T-helper 22 cell (primary cell): ENCODE measurements at regions not wholly inside any gene's neighbourhood (a gene's known extent, or its start where the extent isn't known, plus 50 kb on each side); places are given as distances from the start of the nearest gene placed in this dataset.

Experiments used
- DNase-seq: peaks from one replicate; pipeline ENCODE4 v3.0.0-alpha.2; 2020; ENCODE audit warnings: low read depth

DNA sequence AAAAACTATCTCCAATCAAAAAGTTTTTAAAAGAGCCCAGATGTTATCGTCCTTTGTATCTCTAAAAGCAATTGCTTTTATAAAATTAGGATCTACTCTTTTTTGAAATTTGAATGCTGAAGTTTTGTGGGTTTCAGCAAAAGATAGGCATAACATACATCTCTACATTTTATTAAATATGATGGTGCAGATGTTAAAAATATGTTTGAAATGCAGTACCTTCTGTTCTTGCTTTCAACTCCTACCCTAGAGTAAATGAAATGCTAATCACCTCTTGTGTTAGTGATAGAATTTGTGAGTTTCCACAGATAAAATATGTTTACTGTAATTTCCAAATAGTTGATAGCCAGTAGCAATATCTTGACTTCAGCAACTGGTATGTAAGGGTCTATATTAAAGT is 95.7 kb upstream of the VPREB1 start:
- no peak for DNase-seq

- no peak for DNase-seq
These were observed 99.7 kb upstream of the VPREB1 start for GRCh38 chr22:22144858-22145257.

- no peak for DNase-seq
These were observed 101.1 kb upstream of the VPREB1 start for GRCh38 chr22:22143448-22143847.

GRCh38 chr22:22142661-22143060 is 101.9 kb upstream of the VPREB1 start:
- DNase-seq = no peak

DNA sequence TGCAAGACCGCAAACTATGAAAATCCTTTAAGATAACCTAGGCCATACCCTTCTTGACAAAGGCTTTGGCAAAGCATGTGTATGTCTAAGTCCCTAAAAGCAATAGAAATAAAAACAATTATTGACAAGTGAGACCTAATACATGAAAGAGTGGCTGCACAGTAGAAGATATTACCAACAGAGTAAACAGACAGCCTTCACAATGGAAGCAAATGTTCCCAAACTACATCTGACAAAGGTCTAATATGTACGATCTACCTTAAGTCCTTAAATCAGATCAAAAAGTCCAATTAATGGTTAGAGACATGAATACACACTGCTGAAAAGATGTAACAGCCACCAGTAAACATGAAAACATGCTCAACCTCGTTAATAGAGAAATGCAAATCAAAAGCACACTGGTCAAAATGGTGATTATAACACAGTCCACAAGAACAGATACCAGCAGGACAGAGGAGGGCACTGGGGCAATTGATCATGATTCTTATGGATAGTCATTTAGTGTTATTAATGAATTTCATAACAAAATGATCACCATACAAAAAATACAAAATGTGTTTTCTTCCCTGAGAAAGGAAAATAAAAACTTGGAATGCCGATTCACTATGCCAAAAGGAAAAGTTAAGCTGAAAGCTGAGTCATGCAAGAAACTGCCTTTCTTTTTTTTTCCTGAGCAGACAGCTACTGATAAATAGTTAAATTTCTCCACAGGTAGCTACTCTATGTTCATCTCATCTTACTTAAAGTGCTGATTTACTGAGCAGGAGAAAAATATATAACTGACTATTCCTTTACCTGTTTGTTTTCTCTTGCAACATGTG is 102.6 kb upstream of the VPREB1 start:
- no peak for DNase-seq

DNA sequence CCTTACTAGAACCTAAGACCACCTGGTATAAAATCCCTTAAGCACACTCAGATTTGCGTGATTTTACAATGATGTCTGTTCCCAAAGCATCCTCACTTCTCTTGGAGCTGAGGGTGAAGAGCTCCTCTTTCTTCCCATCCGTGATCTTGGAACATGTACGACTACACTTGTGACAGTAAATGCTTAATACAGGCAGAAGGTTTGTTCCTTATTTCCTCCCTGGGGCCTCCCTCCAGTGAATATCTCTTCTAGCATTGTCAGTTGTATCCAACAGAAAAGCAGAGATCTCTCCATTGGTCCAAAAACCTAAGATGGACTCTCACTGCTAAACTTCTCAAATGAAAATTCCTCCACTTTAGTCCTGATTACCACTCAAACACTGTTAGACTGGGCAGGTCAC is 103.6 kb upstream of the VPREB1 start:
- no peak for DNase-seq

GRCh38 chr22:22139364-22139763 is 105.2 kb upstream of the VPREB1 start:
- no peak for DNase-seq

DNA sequence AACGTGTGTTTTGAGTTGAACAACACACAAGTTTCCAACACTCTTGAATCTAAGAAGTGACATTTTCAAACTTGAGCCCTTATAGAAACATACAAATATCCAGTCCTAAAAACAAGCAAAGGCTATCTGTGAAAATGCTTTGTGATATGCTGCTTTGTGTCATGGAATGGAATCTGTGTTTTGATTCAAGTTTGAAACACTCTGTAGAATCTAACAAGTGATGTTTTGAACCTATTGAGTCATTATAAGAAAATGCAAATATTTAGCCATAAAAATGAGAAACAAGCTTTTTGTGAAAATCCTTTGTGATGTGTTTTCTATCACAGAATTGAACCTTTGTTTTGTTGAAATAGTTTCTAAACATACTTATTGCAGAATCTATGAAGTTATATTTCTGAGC is 105.7 kb upstream of the VPREB1 start:
- DNase-seq = no peak

GRCh38 chr22:22137891-22138290 is 106.7 kb upstream of the VPREB1 start:
- no peak for DNase-seq

DNA sequence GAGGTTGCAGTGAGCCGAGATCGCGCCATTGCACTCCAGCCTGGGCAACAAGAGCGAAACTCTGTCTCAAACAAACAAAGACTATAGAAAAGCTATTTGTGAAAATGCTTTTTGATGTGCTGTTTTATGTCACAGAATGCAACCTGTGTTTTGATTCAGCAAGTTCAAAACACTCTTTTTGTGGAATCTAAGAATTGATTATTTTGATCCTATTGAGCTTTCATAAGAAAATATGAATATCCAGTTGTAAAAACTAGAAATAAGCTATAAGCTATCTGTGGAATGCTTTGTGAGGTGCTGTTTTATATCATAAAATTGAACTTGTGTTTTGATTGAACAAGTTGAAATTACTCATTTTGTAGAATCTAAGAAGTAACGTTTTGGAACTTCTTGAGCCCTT is 110.7 kb upstream of the VPREB1 start:
- DNase-seq = no peak

DNA sequence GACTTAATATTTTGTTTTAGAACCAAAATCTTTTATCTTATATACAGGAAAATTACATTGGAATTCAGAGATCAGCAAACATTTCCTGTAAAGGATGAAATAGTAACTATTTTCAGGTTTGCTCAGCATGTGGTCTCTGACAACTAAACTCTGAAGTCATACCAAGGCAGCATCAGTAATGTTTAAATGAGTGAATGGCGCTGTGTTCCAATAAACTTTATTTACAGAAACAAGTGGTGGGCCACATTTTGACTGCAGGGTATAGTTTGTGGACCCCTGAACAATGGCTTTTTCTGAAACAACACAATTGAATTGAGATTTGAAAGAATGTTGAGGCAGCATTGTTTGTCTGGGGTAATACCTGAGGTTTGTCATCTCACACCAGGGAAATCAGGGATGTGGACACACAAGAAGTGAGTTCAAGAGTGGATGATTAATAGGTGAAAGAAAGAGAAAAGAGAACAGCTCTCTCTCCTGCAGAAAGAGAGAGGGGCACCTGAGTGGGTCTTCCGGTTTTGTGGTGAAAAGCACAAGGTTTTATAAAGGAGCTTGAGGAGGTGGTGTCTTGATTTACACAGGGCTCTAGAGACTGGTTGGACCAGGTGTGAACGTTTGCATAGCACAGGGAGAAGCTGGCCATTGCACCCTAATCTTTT is 113.5 kb upstream of the VPREB1 start:
- DNase-seq = no peak

DNA sequence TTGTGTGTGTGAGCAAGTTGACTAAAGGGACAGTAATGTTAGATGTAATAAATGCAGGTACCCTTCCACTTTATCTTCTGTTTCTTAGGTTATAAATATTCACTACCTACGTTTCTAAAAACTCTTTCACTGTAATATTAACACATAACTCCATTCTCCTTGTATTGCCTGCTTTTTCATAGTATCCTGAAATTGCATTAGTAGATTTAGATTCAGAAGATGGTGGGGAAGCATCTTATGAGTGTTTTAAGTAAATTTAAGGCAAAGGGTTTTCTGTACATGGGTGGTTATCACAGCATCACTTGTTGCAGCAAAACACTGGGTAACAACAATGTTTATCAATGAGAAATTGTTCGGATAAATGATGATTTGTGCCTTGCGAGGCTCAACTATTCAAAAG is 115.2 kb upstream of the VPREB1 start:
- DNase-seq = no peak

DNA sequence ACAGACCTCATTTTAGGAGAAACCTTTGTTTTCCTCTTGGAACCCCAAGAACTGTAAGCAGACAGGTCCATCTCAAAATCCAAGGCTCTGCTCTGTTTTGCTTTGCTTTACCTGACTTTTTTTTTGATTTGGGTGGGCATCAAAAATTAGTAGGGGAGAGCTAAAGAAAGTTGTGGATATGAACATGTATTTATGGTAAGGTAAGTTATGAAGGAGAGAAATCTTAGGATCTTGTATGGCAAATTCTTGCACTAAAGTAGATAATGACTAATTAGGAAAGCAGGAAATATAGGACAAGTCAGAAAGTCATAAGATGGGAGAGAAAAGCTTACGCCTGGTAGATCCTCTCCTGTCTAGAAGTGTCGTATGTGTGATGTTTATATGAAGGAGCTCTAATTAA is 116.1 kb upstream of the VPREB1 start:
- DNase-seq = no peak

DNA sequence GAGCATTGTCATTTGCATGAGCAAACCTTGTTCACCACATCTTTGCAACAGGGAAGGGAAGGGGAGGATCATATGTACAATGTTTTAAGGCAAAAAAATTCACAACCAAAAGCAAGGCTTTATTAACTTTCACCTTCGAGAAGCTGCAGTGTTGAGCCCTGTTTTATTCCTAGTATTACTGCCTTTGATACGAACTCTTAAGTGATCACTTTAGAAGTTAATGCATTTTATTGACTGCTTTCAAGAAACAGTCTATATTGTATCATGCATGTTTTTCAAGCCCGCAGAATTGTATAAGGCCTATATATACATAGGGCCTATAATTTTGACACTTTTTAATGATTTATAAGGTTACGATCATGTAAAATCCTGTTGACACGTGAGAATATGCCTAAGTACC is 117.5 kb upstream of the VPREB1 start:
- DNase-seq = no peak

DNA sequence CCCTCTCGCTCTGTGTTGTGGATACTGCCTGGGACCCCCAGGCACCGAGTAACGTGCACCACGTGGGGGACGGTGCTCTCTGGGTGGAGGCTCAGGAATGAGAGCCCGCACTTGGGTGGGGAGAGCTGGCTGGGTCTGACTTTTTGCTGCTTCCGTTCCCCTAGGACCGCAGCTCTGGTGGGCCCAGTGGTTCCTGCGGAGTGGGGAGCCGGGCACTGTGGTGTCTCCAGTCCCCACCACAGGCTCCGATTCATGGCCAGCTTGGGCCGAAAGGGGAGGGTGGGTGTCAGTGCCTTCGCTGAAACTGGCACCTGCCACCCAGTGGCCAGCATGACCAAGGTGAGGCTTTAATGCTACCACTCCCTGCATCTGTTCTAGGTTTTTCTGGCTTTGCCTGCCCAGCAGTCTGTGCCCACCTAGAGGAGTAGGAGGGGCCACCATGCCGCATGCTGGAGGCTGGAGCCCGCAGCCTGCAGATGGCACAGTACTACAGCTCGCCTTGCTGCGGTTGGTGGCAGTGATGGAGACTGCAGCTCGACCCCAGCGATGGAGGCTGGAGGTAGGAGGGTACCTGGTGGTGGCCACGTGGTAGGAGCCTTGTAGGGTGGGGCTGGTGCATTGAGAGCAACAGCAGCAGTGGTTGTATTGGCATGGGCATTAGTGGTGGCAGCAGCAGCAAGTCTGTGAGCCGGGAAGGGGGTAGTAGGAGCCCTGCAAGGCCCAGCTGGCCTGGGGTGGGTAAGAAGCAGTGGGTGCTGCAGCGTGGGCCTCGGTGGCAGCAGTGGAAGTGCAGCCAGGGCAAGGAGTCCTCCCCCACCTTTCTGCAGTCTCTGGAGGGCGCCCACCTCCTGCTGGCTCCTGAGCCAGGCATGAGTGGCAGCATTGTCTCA is 118.8 kb upstream of the VPREB1 start:
- DNase-seq = no peak

DNA sequence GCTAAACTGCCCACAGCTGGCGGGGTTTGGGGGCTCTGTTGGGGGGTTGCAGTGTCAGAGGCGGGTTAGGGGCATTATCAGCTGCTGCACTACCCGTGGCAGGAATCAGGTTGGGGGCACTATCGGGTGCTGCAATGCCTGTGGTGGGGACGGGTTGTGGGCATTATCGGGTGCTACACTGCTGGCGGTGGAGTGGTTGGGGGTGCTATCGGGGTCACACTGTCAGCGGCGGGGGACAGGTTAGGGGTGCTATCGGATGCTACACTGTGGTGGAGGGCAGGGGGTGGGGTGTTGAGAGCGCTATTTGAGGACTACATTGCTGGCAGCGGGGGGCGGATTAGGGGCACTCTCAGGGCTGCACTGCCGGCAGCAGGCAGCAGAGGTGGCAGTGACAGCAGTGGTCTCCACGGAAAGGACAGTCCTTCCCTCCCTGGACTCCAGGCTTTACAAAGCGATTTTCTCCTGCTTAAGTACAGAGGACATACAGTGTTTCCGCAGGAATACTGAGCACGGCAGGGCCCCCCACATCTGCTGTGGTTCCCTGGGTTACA is 119.5 kb upstream of the VPREB1 start:
- no peak for DNase-seq

DNA sequence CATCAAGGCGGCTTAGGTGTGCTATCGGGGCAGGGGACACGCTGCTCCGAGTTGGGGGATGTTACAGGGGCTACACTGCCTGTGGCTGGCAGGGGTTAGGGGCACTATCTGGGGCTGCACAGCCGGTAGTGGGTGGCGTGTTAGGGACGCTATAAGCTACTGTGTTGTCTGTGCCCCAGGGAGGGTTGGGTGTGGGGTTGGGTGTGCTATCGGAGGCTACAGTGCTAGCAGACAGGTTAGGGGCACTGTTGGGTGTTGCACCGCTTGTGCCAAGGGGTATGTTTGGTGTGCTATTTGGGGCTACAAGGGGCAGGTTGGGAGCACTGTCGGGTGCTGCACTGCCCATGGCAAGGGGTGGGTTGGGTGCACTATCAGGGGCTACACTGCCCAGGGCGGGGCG is 120.2 kb upstream of the VPREB1 start:
- no peak for DNase-seq

DNA sequence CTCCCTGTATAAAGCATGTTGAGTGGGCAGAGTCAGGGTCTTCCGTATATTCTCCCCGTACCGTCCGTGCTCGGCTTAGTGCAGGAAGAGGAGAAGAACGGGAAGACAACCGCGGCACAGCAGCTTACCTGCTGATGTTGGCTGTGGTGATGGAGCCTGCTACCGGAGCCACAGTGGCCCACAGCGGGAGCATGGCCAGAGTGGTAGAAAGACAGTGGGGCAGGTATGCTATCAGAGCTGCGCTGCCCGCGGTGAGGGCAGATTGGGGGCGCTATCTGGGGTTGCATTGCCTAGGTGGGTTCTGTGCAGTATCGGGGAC is 120.7 kb upstream of the VPREB1 start:
- DNase-seq = no peak

DNA sequence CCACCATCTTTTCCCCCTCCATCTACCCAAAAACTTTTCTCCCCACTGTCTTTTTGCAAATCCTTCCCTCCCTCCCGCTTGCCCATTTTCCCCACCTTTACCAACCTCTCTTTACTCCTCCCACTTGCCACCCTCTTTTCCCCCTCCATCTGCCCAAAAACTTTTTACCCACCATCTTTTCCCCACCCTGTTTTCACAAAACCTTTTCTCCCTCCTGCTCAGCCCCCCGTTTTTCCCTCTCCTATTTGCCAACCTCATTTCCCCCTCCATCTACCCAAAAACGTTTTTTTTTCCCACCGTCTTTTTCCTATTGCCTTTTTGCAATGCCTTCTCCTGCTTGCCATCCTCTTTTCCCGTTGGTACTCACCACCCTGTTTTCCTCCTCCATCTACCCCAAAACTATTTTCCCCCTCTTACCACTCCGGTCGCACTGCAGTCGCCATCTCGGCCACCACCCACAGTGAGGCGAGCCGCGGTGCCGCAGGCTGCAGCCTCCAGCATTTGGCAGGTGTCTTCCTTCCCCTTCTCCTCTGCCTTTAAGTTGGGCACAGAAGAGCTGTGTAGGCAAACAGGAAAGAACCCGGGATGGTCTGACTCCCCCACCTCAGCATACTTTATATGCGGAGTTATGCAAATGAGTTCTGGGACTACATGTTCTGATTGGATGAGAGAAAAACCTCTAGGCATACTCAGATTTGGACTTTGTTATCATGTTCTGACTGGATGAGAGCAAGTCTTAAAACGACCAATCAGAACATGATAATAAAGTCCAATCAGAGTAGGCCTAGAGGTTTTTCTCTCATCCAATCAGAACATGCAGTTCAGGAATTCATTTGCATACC is 121.2 kb upstream of the VPREB1 start:
- no peak for DNase-seq

DNA sequence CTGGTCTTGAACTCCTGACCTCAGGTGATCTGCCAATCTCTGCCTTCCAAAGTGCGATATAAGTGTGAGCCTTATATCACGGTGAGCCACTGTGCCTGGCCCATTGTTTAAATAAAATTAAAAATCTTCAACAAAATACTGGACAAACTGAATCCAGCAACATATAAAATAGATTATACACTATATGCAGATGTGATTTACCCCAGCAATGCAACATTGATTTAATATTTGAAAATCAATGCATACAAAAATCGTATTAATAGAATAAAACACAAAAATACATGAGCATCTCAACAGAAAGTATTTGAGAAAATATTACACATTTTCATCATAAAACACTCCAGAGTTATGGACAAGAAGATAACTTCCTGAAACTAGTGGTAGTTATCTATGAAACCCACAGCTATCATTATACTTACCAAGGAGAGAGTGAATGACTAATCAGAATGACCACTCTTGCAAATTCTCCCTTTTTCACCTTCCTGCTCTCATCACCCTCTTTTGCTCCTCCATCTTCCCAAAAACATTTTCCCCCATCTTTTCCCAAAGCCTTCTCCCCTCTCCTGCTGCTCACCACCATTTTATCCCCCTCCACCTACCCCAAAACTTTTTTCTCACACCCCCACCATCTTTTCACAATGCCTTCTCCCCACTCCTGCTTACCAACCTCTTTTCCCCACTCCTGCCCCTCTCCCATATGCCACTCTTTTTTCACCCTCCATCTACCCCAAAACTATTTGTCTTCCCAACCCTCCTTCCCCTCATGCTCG is 122.1 kb upstream of the VPREB1 start:
- no peak for DNase-seq

DNA sequence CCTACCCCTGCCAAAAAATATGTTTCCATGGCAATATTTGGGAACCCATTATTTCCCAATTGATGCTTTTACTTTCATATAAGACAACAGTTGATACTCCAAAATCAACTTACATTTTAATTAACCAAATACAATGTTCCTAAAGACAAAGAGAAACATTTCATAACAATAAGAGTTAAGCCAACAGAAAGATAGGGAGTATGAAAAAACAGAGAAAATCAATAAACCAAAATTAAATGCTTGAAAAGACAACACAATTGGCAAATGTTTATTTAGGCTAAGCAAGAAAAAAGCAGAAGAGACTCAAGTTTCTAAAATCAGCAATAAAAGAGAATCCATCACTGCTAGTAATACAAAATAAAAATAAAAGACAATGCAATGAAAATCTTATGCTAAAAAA is 123.1 kb upstream of the VPREB1 start:
- DNase-seq = no peak
